H9 (cell line): ENCODE measurements at regions not wholly inside any gene's neighbourhood (a gene's known extent, or its start where the extent isn't known, plus 50 kb on each side); places are given as distances from the start of the nearest gene placed in this dataset.
A peak's percentile ranks its signal among the peaks of the same experiment; 100 is the strongest.

Source experiments
- DNase-seq: peaks from one replicate; pipeline ENCODE4 v3.0.0-alpha.2; 2017
- H2AFZ ChIP-seq: one replicate; pipeline ENCODE4 v1.6.1; 2013; ENCODE audit warnings: mild to moderate bottlenecking, low read length, control low read depth, moderate library complexity
- H2AK5ac ChIP-seq: 2 replicates; pipeline ENCODE4 v1.6.1; 2013; ENCODE audit warnings: low read length, control low read depth, mixed read lengths; ENCODE audit not compliant: insufficient read length
- H2BK120ac ChIP-seq: one replicate; pipeline ENCODE4 v1.6.1; 2013; ENCODE audit warnings: low read depth, mild to moderate bottlenecking, low read length, control low read depth, inconsistent platforms; ENCODE audit not compliant: poor library complexity, severe bottlenecking
- H2BK12ac ChIP-seq: 2 replicates; pipeline ENCODE4 v1.6.1; 2013; ENCODE audit warnings: low read length, control low read depth, mixed read lengths, low read depth; ENCODE audit not compliant: insufficient read length
- H2BK15ac ChIP-seq: 2 replicates; pipeline ENCODE4 v1.6.1; 2013; ENCODE audit warnings: low read depth, low read length, control low read depth
- H2BK20ac ChIP-seq: one replicate; pipeline ENCODE4 v1.6.1; 2013; ENCODE audit warnings: low read depth, mild to moderate bottlenecking, low read length, control low read depth, inconsistent platforms; ENCODE audit not compliant: poor library complexity, severe bottlenecking
- H2BK5ac ChIP-seq: 2 replicates; pipeline ENCODE4 v1.6.1; 2013; ENCODE audit warnings: low read length, control low read depth, mixed read lengths; ENCODE audit not compliant: insufficient read length
- H3K14ac ChIP-seq: 2 replicates; pipeline ENCODE4 v1.6.1; 2013; ENCODE audit warnings: low read length, control low read depth; ENCODE audit not compliant: insufficient read depth
- H3K18ac ChIP-seq: 2 replicates; pipeline ENCODE4 v1.6.1; 2013; ENCODE audit warnings: low read depth, mild to moderate bottlenecking, mixed read lengths, low read length, control low read depth; ENCODE audit not compliant: insufficient read length
- H3K23ac ChIP-seq: 2 replicates; pipeline ENCODE4 v1.6.1; 2013; ENCODE audit warnings: low read length, control low read depth, mixed read lengths, low read depth; ENCODE audit not compliant: insufficient read length
- H3K23me2 ChIP-seq: 2 replicates; pipeline ENCODE4 v1.6.1; 2013; ENCODE audit warnings: low read depth, mild to moderate bottlenecking, mixed read lengths, low read length, control low read depth; ENCODE audit not compliant: insufficient read length, poor library complexity, severe bottlenecking
- H3K27ac ChIP-seq: 2 replicates; pipeline ENCODE4 v1.5.1; 2013; ENCODE audit warnings: low read length, control low read depth, mixed read lengths, low read depth; ENCODE audit not compliant: insufficient read length
- H3K27me3 ChIP-seq: 2 replicates; pipeline ENCODE4 v1.6.1; 2013; ENCODE audit warnings: low read length, control low read depth, inconsistent platforms; ENCODE audit not compliant: insufficient read depth
- H3K4ac ChIP-seq: 2 replicates; pipeline ENCODE4 v1.6.1; 2013; ENCODE audit warnings: low read depth, mild to moderate bottlenecking, control low read depth, inconsistent platforms, low read length, moderate library complexity
- H3K4me1 ChIP-seq: 2 replicates; pipeline ENCODE4 v1.6.1; 2013; ENCODE audit warnings: low read length, control low read depth, inconsistent platforms; ENCODE audit not compliant: insufficient read depth
- H3K4me2 ChIP-seq: 2 replicates; pipeline ENCODE4 v1.6.1; 2013; ENCODE audit warnings: low read length, control low read depth, mixed read lengths; ENCODE audit not compliant: insufficient read length, insufficient read depth
- H3K56ac ChIP-seq: 2 replicates; pipeline ENCODE4 v1.6.1; 2013; ENCODE audit warnings: low read depth, mild to moderate bottlenecking, mixed read lengths, low read length, control low read depth; ENCODE audit not compliant: insufficient read length
- H3K79me1 ChIP-seq: 2 replicates; pipeline ENCODE4 v1.6.1; 2013; ENCODE audit warnings: low read depth, mild to moderate bottlenecking, moderate library complexity, low read length, control low read depth, inconsistent platforms; ENCODE audit not compliant: insufficient read depth, poor library complexity, severe bottlenecking
- H3K79me2 ChIP-seq: 2 replicates; pipeline ENCODE4 v1.6.1; 2013; ENCODE audit warnings: low read length, control low read depth, inconsistent platforms; ENCODE audit not compliant: insufficient read depth
- H3K9ac ChIP-seq: 2 replicates; pipeline ENCODE4 v1.6.1; 2013; ENCODE audit warnings: low read length, control low read depth, mixed read lengths; ENCODE audit not compliant: insufficient read length; ENCODE audit errors: extremely low read depth
- H3K9me3 ChIP-seq: one replicate; pipeline ENCODE4 v1.6.1; 2013; ENCODE audit warnings: low read depth, low read length, inconsistent platforms; ENCODE audit not compliant: control insufficient read depth
- H3T11ph ChIP-seq: one replicate; pipeline ENCODE4 v1.6.1; 2013; ENCODE audit warnings: mild to moderate bottlenecking, low read length, control low read depth, inconsistent platforms
- H4K20me1 ChIP-seq: one replicate; pipeline ENCODE4 v1.6.1; 2013; ENCODE audit not compliant: control insufficient read depth, insufficient read length, insufficient read depth
- H4K5ac ChIP-seq: 2 replicates; pipeline ENCODE4 v1.6.1; 2013; ENCODE audit warnings: low read depth, mild to moderate bottlenecking, mixed read lengths, low read length, control low read depth; ENCODE audit not compliant: insufficient read length
- H4K8ac ChIP-seq: replicated peaks from 2 replicates; pipeline ENCODE4 v1.6.1; 2013; ENCODE audit warnings: low read length, control low read depth, mixed read lengths, low read depth; ENCODE audit not compliant: insufficient read length
- H4K91ac ChIP-seq: 2 replicates; pipeline ENCODE4 v1.6.1; 2013; ENCODE audit warnings: low read depth, mild to moderate bottlenecking, moderate library complexity, mixed read lengths, low read length, control low read depth; ENCODE audit not compliant: insufficient read length
- H3K27ac Mint-ChIP-seq, 3 experiments: 2 replicates in 2 of 3; 3 replicates in 1 of 3; pipeline ENCODE4 v1.8.0; 2020 to 2021; ENCODE audit warnings: mixed read lengths in 3 of 3, mild to moderate bottlenecking in 1 of 3, moderate library complexity in 1 of 3
- H3K27me3 Mint-ChIP-seq: 2 replicates; pipeline ENCODE4 v1.8.0; 2021; ENCODE audit warnings: low read depth, mild to moderate bottlenecking, moderate library complexity, mixed read lengths
- H3K36me3 Mint-ChIP-seq, 3 experiments: 2 replicates in 2 of 3; 3 replicates in 1 of 3; pipeline ENCODE4 v1.8.0; 2020 to 2021; ENCODE audit warnings: low read depth in 3 of 3, mixed read lengths in 3 of 3; ENCODE audit not compliant: insufficient read depth in 1 of 3
- H3K4me1 Mint-ChIP-seq, 2 experiments: 2 replicates each; pipeline ENCODE4 v1.8.0; 2020; ENCODE audit warnings: mixed read lengths in 2 of 2
- H3K4me3 Mint-ChIP-seq, 2 experiments: 2 replicates in 1 of 2; 3 replicates in 1 of 2; pipeline ENCODE4 v1.8.0; 2020 to 2021; ENCODE audit warnings: mild to moderate bottlenecking in 2 of 2, mixed read lengths in 2 of 2, moderate library complexity in 1 of 2
- H3K9me3 Mint-ChIP-seq, 2 experiments: 2 replicates in 1 of 2; 3 replicates in 1 of 2; pipeline ENCODE4 v1.8.0; 2020; ENCODE audit warnings: mild to moderate bottlenecking in 2 of 2, mixed read lengths in 2 of 2, moderate library complexity in 1 of 2
- CTCF ChIP-seq: fragments of 200-600 bp; sonication (generic); conservative IDR thresholded peaks from 3 replicates; pipeline ENCODE4 v1.8.0; 2021; ENCODE audit warnings: antibody characterized with exemption, mild to moderate bottlenecking
- WGBS: extraction: QIAGEN DNeasy Blood & Tissue Kit; methylation state at CpG from one replicate; pipeline ENCODE4 v1.1.7; 2013; ENCODE audit warnings: missing lambda C conversion rate, low lambda C conversion rate, mixed read lengths; ENCODE audit not compliant: insufficient read length; ENCODE audit errors: extremely low coverage; 5-methylcytosine and 5-hydroxymethylcytosine counted together

GRCh38 chr2:101608408-101609310 lies 88.8 kb upstream of the MAP4K4 start:
- no peak overlapping the region for H3K4ac ChIP-seq
- H2BK15ac ChIP-seq: no peak overlapping the region
- Mint-ChIP-seq H3K36me3 (peaks cover 2 to 37% (median 4%) of the 10 kb centered on the region in 3 experiments; a peak in 6 of 7 replicates), H3K9me3 (peaks cover 10 to 15% of the 10 kb centered on the region in 2 experiments), H3K4me3 (peak overlapping the region in 1 of 2 experiments; percentile 19; a peak in 2 of 5 replicates), H3K27ac (peak overlapping the region; percentile 83 to 93 (median 85)), H3K4me1 (peaks cover 28 to 35% of the 10 kb centered on the region in 2 experiments), H3K27me3 (no peaks in the 10 kb centered on the region)
- H3K23me2 ChIP-seq: no peaks in the 10 kb centered on the region
- H3K56ac ChIP-seq: no peak overlapping the region
- no peak overlapping the region for H3T11ph ChIP-seq
- H4K5ac ChIP-seq: no peak overlapping the region
- H4K91ac ChIP-seq: no peak overlapping the region
- no peaks in the 10 kb centered on the region for H3K9me3 ChIP-seq
- no peak overlapping the region for H2BK12ac ChIP-seq
- no CpG with 5 or more reads among the region's 4 CpGs for WGBS
- no peak overlapping the region for H2AK5ac ChIP-seq
- no peaks in the 10 kb centered on the region for H3K79me1 ChIP-seq
- H2AFZ ChIP-seq: no peak overlapping the region
- no peak overlapping the region for H3K4me2 ChIP-seq
- H2BK120ac ChIP-seq: no peak overlapping the region
- peaks cover 3% of the 10 kb centered on the region; the same call in 1 of the 2 replicates for H3K4me1 ChIP-seq
- H3K14ac ChIP-seq: no peak overlapping the region
- TF ChIP-seq CTCF: no peak
- no peak for DNase-seq
- no peak overlapping the region for H3K9ac ChIP-seq
- H2BK20ac ChIP-seq: no peak overlapping the region
- H3K79me2 ChIP-seq: no peaks in the 10 kb centered on the region
- H2BK5ac ChIP-seq: no peak overlapping the region
- no peaks in the 10 kb centered on the region for H3K27me3 ChIP-seq
- H4K8ac ChIP-seq: no peak overlapping the region
- H3K27ac ChIP-seq: peak overlapping the region; percentile 56
- no peaks in the 10 kb centered on the region for H4K20me1 ChIP-seq
- no peak overlapping the region for H3K18ac ChIP-seq
- H3K23ac ChIP-seq: no peak overlapping the region
